ENCODE measurements at regions not wholly inside any gene's neighbourhood (a gene's known extent, or its start where the extent isn't known, plus 50 kb on each side); places are given as distances from the start of the nearest gene placed in this dataset.
"Not testable (repeated sequence)": the region's sequence is repeated elsewhere in the genome, so short reads cannot be mapped to it uniquely, and the experiment has no call there.

DNA sequence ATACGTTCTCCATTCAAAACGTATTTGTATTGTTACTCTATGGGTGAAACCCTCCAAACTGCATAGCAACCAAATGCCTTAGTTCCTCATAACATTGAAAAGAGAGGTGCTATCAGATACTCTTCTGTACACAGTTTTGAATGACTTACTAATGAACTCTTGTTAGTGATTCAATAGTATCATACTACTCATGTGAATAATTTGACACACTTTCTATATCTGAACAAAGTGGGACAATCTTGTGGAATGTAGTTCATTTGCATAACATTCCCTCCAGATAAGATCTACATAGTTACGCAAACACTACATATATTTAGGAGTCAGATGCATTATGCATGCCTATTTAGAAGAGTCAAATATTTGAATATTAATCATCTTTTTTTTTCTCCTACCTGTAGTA lies 232.0 kb upstream of the NRXN1 start:
- Histone ChIP-seq H4K20me1 (ENCODE audit: insufficient read depth) (no peaks in the 10 kb centered on the region), H3K4me2 (no peak overlapping the region), H3K36me3 (ENCODE audit: low read depth) (no peaks in the 10 kb centered on the region), H3K9me3 (ENCODE audit: insufficient read depth, low read depth) (no peaks in the 10 kb centered on the region), H2AFZ (no peak overlapping the region), H3F3A (ENCODE audit: insufficient read depth, low read depth) (no peaks in the 10 kb centered on the region), H3K27me3 (ENCODE audit: insufficient read depth, low read depth) (no peaks in the 10 kb centered on the region), H3K27ac (no peak overlapping the region), H3K4me3 (no peak overlapping the region), H3K9me2 (ENCODE audit: insufficient read depth) (0 out of 2 replicates have a peak, but pooled peaks cover 5% of the 10 kb centered on the region), H3K4me1 (replicated peaks; ENCODE audit: insufficient read depth) (no peaks in the 10 kb centered on the region), H3K79me2 (ENCODE audit: low read depth) (no peaks in the 10 kb centered on the region)
- CTCF ChIA-PET, result interaction anchor here (0.6 kb wide), 1 partner anchor 1107 kb away, joined by 4 read pairs; no protein-coding TSS in a partner anchor
- intact Hi-C loops (cut with micrococcal nuclease; ENCODE audit: unreplicated experiment), result no loop called here
- TF ChIP-seq CTCF (conservative IDR thresholded peaks at IDR 0.05) (no peak), EZH2 (IDR thresholded peaks at IDR 0.05; ENCODE audit: low read depth) (no peak)
- POLR2A ChIA-PET (ENCODE audit: unreplicated experiment), result no interaction called here
- DNase-seq, result no peak
- no TSS peak for BruUV-seq (replicated peaks)

DNA sequence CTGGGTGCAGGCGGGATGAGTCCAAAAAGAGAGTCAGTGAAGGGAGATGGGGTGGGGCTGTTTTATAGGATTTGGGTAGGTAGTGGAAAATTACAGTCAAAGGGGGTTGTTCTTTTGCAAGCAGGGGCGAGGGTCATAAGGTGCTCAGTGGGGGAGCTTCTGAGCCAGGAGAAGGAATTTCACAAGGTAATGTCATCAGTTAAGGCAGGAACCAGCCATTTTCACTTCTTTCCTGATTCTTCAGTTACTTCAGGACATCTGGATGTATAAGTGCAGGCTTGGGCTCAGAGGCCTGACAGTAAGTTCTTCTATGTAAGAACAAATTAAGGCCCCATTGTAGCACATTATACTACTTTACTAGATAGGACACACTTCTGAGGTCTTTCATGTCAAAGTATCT lies 231.2 kb upstream of the NRXN1 start:
- intact Hi-C loops (cut with micrococcal nuclease; ENCODE audit: unreplicated experiment); H3K9me2 ChIP-seq (ENCODE audit: insufficient read depth); H3K27me3 ChIP-seq (ENCODE audit: insufficient read depth, low read depth); H3K27ac ChIP-seq; H3K36me3 ChIP-seq (ENCODE audit: low read depth); H3K9me3 ChIP-seq (ENCODE audit: insufficient read depth, low read depth); H2AFZ ChIP-seq; H4K20me1 ChIP-seq (ENCODE audit: insufficient read depth); POLR2A ChIA-PET (ENCODE audit: unreplicated experiment); BruUV-seq (replicated peaks); DNase-seq; CTCF ChIA-PET; H3K79me2 ChIP-seq (ENCODE audit: low read depth); H3K4me2 ChIP-seq; H3K4me3 ChIP-seq; H3F3A ChIP-seq (ENCODE audit: insufficient read depth, low read depth); H3K4me1 ChIP-seq (replicated peaks; ENCODE audit: insufficient read depth): not testable (repeated sequence)

GRCh38 chr2:51258301-51258700 lies 226.4 kb upstream of the NRXN1 start:
- Histone ChIP-seq H3K9me2 (ENCODE audit: insufficient read depth) (peaks cover 13% of the 10 kb centered on the region), H4K20me1 (ENCODE audit: insufficient read depth) (no peaks in the 10 kb centered on the region), H3K36me3 (ENCODE audit: low read depth) (no peaks in the 10 kb centered on the region), H3K4me3 (no peak overlapping the region), H3K9me3 (ENCODE audit: insufficient read depth, low read depth) (no peaks in the 10 kb centered on the region), H3K27ac (no peak overlapping the region), H3K79me2 (ENCODE audit: low read depth) (no peaks in the 10 kb centered on the region), H3K4me1 (replicated peaks; ENCODE audit: insufficient read depth) (no peaks in the 10 kb centered on the region), H2AFZ (no peak overlapping the region), H3K27me3 (ENCODE audit: insufficient read depth, low read depth) (no peaks in the 10 kb centered on the region), H3F3A (ENCODE audit: insufficient read depth, low read depth) (no peaks in the 10 kb centered on the region), H3K4me2 (no peak overlapping the region)
- ChIA-PET POLR2A (ENCODE audit: unreplicated experiment) (no interaction called here), CTCF (no interaction called here)
- BruUV-seq (replicated peaks), result no TSS peak
- TF ChIP-seq CTCF (conservative IDR thresholded peaks at IDR 0.05), result no peak
- TF ChIP-seq EZH2 (IDR thresholded peaks at IDR 0.05; ENCODE audit: low read depth), result no peak
- intact Hi-C loops (cut with micrococcal nuclease; ENCODE audit: unreplicated experiment), result no loop called here
- no peak for DNase-seq

GRCh38 chr2:51256736-51257135 lies 224.8 kb upstream of the NRXN1 start:
- no peaks in the 10 kb centered on the region for H3K4me1 ChIP-seq (replicated peaks; ENCODE audit: insufficient read depth)
- ChIA-PET POLR2A (ENCODE audit: unreplicated experiment) (no interaction called here), CTCF (no interaction called here)
- no TSS peak for BruUV-seq (replicated peaks)
- no peaks in the 10 kb centered on the region for H4K20me1 ChIP-seq (ENCODE audit: insufficient read depth)
- H3K9me2 ChIP-seq (ENCODE audit: insufficient read depth), result peaks cover 13% of the 10 kb centered on the region
- H3K4me2 ChIP-seq, result no peak overlapping the region
- no peaks in the 10 kb centered on the region for H3K36me3 ChIP-seq (ENCODE audit: low read depth)
- DNase-seq, result no peak
- no peaks in the 10 kb centered on the region for H3K9me3 ChIP-seq (ENCODE audit: insufficient read depth, low read depth)
- no peaks in the 10 kb centered on the region for H3F3A ChIP-seq (ENCODE audit: insufficient read depth, low read depth)
- no peak overlapping the region for H3K27ac ChIP-seq
- intact Hi-C loops (cut with micrococcal nuclease; ENCODE audit: unreplicated experiment), result no loop called here
- H2AFZ ChIP-seq, result no peak overlapping the region
- no peaks in the 10 kb centered on the region for H3K79me2 ChIP-seq (ENCODE audit: low read depth)
- no peak overlapping the region for H3K4me3 ChIP-seq
- TF ChIP-seq EZH2 (IDR thresholded peaks at IDR 0.05; ENCODE audit: low read depth), result no peak
- no peak for TF ChIP-seq CTCF (conservative IDR thresholded peaks at IDR 0.05)
- H3K27me3 ChIP-seq (ENCODE audit: insufficient read depth, low read depth), result no peaks in the 10 kb centered on the region

All from PC-9 (cell line).